Body of pancreas (tissue), 4 donors: ENCODE measurements at regions not wholly inside any gene's neighbourhood (a gene's known extent, or its start where the extent isn't known, plus 50 kb on each side); places are given as distances from the start of the nearest gene placed in this dataset.

Source experiments
- ATAC-seq: fragments of 150-250 bp; one replicate; pipeline ENCODE4 v1.9.1; 2016
- DNase-seq, 4 donors: peaks; one replicate each; pipeline ENCODE4 v3.0.0-alpha.2; 2019
- H3K27ac ChIP-seq, 4 donors: fragments of 200-600 bp; sonication (generic); 1 replicate in 3 of 4; 2 replicates in 1 of 4; pipeline versions ENCODE4 v1.5.1 to v1.6.1; 2016 to 2019; ENCODE audit warnings: mild to moderate bottlenecking in 1 of 4, mixed read lengths in 1 of 4, moderate library complexity in 1 of 4
- H3K27me3 ChIP-seq, 2 donors: fragments of 200-600 bp; sonication (generic); one replicate each; pipeline ENCODE4 v1.6.0; 2016; ENCODE audit warnings: mild to moderate bottlenecking in 1 of 2
- H3K36me3 ChIP-seq, 2 donors: fragments of 200-600 bp; sonication (generic); replicated peaks in 1 of 2; 2 replicates each; pipeline ENCODE4 v1.5.1; 2016; ENCODE audit warnings: low read depth in 2 of 2; ENCODE audit not compliant: insufficient read depth in 1 of 2
- H3K4me1 ChIP-seq: fragments of 200-600 bp; sonication (generic); one replicate; pipeline ENCODE4 v1.6.0; 2016
- H3K4me3 ChIP-seq, 2 donors: fragments of 200-600 bp; sonication (generic); 1 replicate in 1 of 2; 2 replicates in 1 of 2; pipeline ENCODE4 v1.5.1; 2016 to 2019
- H3K9me3 ChIP-seq, 3 donors: fragments of 200-600 bp; sonication (generic); 1 replicate in 2 of 3; 2 replicates in 1 of 3; pipeline ENCODE4 v1.5.1; 2016
- POLR2A ChIP-seq, 3 donors: fragments of 450-650 bp; IDR thresholded peaks; one replicate each; pipeline ENCODE4 v1.6.1; 2016; ENCODE audit warnings: antibody characterized with exemption in 3 of 3, mild to moderate bottlenecking in 2 of 3
- WGBS, 2 donors: methylation state at CpG; one replicate each; pipeline ENCODE4 v1.1.5; 2017; 5-methylcytosine and 5-hydroxymethylcytosine counted together
- intact Hi-C: fragments of 100-400 bp; cut with DNase I; formaldehyde crosslinking; loops from one replicate; pipeline ENCODE4 v1.15.1; 2023
- TF ChIP-seq, protein P1 (sequence below), 7 experiments: fragments of 450-650 bp in 4 of 7; fragments of 200-600 bp in 3 of 7; sonication (generic) in 3 of 7; IDR thresholded peaks; one replicate each; pipeline ENCODE4 v1.5.1; 2016 to 2019; ENCODE audit warnings: antibody characterized with exemption in 7 of 7

DNA sequence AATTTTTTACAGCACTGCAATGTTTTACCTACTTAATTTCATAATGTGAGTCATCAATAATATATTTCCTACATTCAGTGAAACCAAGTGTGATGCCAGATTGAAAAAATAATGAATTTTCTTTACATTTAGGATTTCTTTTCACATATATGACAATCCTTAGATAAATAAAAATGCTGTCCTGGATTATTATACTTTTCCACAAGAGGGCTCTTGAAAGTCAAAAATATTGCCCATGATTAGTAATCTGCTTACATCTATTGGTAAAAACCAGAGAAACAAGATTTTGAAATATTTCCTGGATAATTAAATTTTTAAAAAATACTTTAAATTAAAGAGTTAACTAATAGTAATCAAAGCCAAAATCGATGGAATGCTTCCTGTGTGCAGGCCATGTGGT, 86.8 kb upstream of the PLPPR4 start:
- no peak for ATAC-seq

DNA sequence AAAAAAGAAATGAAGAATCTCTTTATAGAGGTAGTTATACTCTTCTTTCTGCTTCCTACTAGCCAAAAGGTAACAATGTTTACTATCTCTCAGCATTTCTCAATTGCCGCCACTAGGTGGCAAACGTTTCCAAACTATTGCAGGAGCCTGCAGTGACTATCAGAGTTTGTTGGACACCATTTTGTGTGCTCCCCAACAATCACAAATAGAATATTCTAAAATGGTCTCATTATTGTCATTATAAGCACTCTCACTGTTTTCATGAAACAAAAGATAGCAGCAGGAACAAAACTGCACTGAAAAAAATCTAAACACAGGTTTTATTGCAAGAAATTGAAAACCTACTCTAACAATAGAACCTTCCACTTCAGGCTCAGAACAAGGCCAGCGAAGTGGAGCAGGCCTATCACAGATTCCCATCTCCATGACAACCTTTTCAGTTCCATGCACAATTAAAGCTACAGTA, 83.9 kb upstream of the PLPPR4 start:
- no peaks in the 10 kb centered on the region for H3K4me1 ChIP-seq
- H3K36me3 ChIP-seq: no peaks in the 10 kb centered on the region
- 5 to 7% methylated on average over 3 of the region's 3 CpGs for WGBS, 2 donors
- TF ChIP-seq POLR2A (IDR thresholded peaks at IDR 0.05): no peak
- TF ChIP-seq, protein P1, sequence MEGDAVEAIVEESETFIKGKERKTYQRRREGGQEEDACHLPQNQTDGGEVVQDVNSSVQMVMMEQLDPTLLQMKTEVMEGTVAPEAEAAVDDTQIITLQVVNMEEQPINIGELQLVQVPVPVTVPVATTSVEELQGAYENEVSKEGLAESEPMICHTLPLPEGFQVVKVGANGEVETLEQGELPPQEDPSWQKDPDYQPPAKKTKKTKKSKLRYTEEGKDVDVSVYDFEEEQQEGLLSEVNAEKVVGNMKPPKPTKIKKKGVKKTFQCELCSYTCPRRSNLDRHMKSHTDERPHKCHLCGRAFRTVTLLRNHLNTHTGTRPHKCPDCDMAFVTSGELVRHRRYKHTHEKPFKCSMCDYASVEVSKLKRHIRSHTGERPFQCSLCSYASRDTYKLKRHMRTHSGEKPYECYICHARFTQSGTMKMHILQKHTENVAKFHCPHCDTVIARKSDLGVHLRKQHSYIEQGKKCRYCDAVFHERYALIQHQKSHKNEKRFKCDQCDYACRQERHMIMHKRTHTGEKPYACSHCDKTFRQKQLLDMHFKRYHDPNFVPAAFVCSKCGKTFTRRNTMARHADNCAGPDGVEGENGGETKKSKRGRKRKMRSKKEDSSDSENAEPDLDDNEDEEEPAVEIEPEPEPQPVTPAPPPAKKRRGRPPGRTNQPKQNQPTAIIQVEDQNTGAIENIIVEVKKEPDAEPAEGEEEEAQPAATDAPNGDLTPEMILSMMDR (IDR thresholded peaks at IDR 0.05): peak; percentile 63 to 86 (median 80)
- H3K4me3 ChIP-seq: no peak overlapping the region
- DNase-seq (peak; percentile 80 to 87 (median 83)), ATAC-seq (peak; percentile 96)
- intact Hi-C loops: loop anchor here (10.0 kb wide), 1 partner anchor 304 kb away; no protein-coding TSS in a partner anchor
- H3K9me3 ChIP-seq: no peaks in the 10 kb centered on the region
- H3K27me3 ChIP-seq: no peaks in the 10 kb centered on the region
- H3K27ac ChIP-seq: peak overlapping the region in 1 of 4 donors; percentile 9

More for the DNA sequence above, 86.8 kb upstream of the PLPPR4 start:
- Histone ChIP-seq H3K27me3 (no peaks in the 10 kb centered on the region), H3K36me3 (no peaks in the 10 kb centered on the region), H3K4me3 (no peak overlapping the region), H3K4me1 (no peaks in the 10 kb centered on the region), H3K27ac (no peak overlapping the region), H3K9me3 (no peaks in the 10 kb centered on the region)
- DNase-seq: no peak
- TF ChIP-seq, protein P1 (IDR thresholded peaks at IDR 0.05): no peak
- TF ChIP-seq POLR2A (IDR thresholded peaks at IDR 0.05): no peak
- intact Hi-C loops: loop anchor here (10.0 kb wide), 1 partner anchor 527 kb away; no protein-coding TSS in a partner anchor
- 13 to 23% methylated on average over 1 of the region's 1 CpG for WGBS, 2 donors

DNA sequence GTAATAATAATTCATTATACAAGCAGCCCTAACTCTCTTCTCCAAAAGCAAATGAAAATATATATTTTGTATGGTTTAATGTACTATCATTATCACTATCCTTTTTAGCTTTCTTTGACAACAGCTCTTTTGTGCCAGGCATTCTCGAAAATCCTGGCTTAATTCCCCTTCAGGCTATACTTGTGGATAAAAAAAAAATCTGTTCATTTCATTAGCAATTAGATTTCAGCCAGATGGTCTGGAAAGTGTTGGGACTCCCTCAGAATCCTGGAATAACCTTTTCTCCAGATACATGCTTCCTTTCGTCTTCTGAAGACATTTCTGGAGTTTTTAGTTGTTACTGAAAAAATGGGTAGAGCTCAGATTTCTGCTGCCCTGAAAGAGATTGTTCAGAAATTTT, 83.4 kb upstream of the PLPPR4 start:
- 78 to 82% methylated on average over 2 of the region's 2 CpGs for WGBS, 2 donors
- intact Hi-C loops: loop anchor here (10.0 kb wide), 1 partner anchor 304 kb away; no protein-coding TSS in a partner anchor

DNA sequence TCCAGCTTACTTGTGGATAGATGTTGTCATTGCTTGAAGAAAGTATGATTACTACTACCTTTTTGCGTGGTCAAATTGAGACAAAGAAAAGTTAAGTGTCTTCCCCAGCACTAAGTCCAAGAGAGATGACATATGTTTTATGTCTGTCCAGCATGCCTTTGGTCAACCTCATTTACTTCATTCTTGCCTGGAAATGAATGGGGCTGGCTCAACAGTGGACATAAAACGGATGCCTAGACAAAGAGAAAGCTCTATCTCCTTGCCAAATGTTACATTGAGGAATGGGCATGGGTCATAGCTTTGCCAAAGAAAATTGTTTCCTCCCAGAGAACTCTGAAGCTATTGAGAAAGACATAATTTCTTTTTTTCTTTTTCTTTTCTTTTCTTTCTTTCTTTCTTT, 82.4 kb upstream of the PLPPR4 start:
- Histone ChIP-seq H3K27me3 (no peaks in the 10 kb centered on the region), H3K36me3 (no peaks in the 10 kb centered on the region), H3K4me1 (no peaks in the 10 kb centered on the region), H3K9me3 (no peaks in the 10 kb centered on the region), H3K4me3 (no peak overlapping the region), H3K27ac (no peak overlapping the region)
- 65 to 66% methylated on average over 2 of the region's 2 CpGs for WGBS, 2 donors
- DNase-seq (no peak), ATAC-seq (no peak)
- intact Hi-C loops: loop anchor here (10.0 kb wide), 1 partner anchor 303 kb away; no protein-coding TSS in a partner anchor
- TF ChIP-seq POLR2A (IDR thresholded peaks at IDR 0.05): no peak
- TF ChIP-seq, protein P1 (IDR thresholded peaks at IDR 0.05): no peak

More for the DNA sequence above, 83.4 kb upstream of the PLPPR4 start:
- Histone ChIP-seq H3K9me3 (no peaks in the 10 kb centered on the region), H3K27me3 (no peaks in the 10 kb centered on the region), H3K4me1 (no peaks in the 10 kb centered on the region), H3K4me3 (no peak overlapping the region), H3K27ac (peak overlapping the region in 1 of 4 donors; percentile 9), H3K36me3 (no peaks in the 10 kb centered on the region)
- DNase-seq (no peak), ATAC-seq (no peak)
- TF ChIP-seq, protein P1 (IDR thresholded peaks at IDR 0.05): no peak
- TF ChIP-seq POLR2A (IDR thresholded peaks at IDR 0.05): no peak

DNA sequence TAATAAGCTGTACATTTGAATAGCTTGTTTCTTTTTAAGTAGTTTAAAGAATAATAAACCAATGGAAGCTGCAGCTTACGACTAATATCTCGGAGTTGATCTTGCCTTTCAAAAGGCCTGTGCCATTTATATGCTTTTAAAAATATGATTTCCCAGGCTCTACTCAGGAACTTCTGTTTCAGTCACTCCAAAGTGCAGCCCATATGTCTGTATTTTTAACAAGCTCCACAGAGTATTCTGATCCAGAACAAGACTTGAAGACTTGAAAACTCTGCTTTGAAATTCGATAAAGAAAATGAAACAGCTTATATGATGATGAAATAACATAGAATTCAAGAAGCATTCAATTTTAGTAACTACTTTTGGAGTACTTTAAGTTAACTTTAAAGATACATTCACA, 79.1 kb upstream of the PLPPR4 start:
- Histone ChIP-seq H3K27me3 (no peaks in the 10 kb centered on the region), H3K4me3 (no peak overlapping the region), H3K36me3 (no peaks in the 10 kb centered on the region), H3K9me3 (no peaks in the 10 kb centered on the region), H3K4me1 (no peaks in the 10 kb centered on the region), H3K27ac (no peak overlapping the region)
- no peak for ATAC-seq
- no peak for DNase-seq
- no peak for TF ChIP-seq POLR2A (IDR thresholded peaks at IDR 0.05)
- TF ChIP-seq, protein P1 (IDR thresholded peaks at IDR 0.05): no peak
- intact Hi-C loops: loop anchor here (10.0 kb wide), 1 partner anchor 300 kb away; no protein-coding TSS in a partner anchor
- 70 to 80% methylated on average over 3 of the region's 3 CpGs for WGBS, 2 donors
